Stimulated activated CD4-positive, alpha-beta T cell treated with anti-CD3 and anti-CD28 coated beads, Interleukin-12 subunit alpha, Interleukin-12 subunit beta, amount 100 ng/mL, for 48 hours (primary cell): ENCODE measurements at regions not wholly inside any gene's neighbourhood (a gene's known extent, or its start where the extent isn't known, plus 50 kb on each side); places are given as distances from the start of the nearest gene placed in this dataset.
"Not testable (repeated sequence)": the region's sequence is repeated elsewhere in the genome, so short reads cannot be mapped to it uniquely, and the experiment has no call there.

Experiments
- DNase-seq, 3 donors: peaks; one replicate each; pipeline ENCODE4 v3.0.0-alpha.2; 2020; ENCODE audit warnings: low read depth in 2 of 3, low spot score in 1 of 3

DNA sequence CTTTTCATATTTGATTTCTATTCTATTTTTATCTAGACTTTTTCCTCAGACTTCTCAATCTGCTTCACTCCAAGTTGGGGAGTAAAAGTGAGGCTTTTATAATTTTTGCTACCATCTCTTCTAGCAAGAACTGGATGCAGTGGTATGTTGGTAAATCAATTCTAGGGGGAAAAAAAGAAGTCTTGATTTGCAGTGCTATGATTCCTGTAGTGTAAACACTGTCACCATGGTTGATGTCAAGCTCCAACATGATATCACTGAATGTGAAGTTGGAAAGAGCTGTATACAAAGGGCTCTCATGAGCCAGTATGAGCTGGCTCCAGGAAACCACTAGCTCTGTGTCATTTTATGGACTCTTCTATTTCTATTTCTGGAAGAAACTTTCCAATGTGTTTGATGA lies 439.2 kb downstream of the NTRK2 start:
- no peak for DNase-seq

GRCh38 chr9:85108229-85108628 lies 438.7 kb downstream of the NTRK2 start:
- DNase-seq, result no peak

DNA sequence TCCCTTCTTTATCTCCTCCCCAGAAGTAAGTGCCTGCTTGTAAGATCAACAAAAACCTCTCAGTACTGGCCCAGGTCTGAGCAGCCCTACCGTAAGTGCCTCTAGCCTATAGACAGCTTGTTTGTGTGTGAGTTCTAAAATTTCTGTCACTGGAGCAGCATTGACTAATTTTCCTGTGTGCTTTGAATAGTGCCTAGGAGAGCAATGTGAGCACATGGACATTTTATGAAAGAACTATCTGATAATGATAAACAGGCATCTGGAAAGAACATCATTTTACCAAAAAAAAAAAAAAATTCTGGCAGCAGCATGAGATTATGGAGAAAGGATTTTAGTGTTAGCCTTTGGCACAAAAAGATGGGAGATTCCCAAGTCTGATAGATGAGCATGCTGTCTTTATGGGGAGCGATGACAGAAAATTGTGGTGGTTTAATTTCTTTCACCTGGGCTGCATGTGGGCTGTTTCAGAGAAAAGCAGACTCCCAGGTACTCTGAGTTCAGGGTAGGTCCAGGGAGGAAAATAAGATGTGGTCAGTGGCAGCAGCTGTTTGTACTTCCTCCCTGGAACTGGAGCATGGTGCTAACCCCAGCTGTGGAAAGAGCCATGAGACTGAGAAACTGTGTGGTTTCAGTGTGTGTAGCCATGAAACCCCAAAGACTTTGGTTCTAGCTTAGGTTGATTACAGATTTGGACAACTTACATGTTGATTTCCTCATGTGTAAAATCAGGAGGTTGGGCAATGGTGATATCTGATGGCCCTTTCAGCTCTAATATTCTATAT lies 419.9 kb downstream of the NTRK2 start:
- DNase-seq, result no peak

DNA sequence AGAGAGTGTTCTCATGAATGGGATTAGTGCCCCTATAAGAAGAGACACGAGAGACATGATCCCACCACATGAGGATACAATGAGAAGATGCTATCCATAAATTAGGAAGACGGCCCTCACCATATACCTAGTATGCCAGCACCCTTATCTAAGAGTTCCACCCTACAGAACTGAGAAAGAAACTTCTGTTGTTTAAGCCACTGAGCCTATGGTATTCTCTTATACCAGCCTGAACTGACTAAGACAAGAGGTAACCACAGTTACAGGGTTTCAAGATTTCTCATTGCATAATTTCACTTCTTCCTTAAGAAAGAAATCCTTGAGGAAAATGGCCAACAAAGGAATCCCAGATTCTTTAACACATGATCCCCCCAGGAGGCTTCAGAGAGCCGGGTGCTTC lies 412.4 kb downstream of the NTRK2 start:
- no peak for DNase-seq

GRCh38 chr9:85079349-85079748 lies 409.8 kb downstream of the NTRK2 start:
- no peak for DNase-seq

- no peak for DNase-seq
Observed at GRCh38 chr9:85077944-85078343, 408.4 kb downstream of the NTRK2 start.

DNA sequence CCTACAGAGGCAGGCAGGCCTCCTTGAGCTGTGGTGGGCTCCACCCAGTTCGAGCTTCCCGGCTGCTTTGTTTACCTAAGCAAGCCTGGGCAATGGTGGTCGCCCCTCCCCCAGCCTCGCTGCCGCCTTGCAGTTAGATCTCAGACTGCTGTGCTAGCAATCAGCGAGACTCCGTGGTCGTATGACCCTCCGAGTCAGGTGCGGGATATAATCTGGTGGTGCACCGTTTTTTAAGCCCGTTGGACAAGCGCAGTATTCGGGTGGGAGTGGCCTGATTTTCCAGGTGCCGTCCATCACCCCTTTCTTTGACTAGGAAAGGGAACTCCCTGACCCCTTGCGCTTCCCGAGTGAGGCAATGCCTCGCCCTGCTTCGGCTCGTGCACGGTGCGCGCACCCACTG lies 407.6 kb downstream of the NTRK2 start:
- not testable (repeated sequence) for DNase-seq
